ENCODE measurements at regions not wholly inside any gene's neighbourhood (a gene's known extent, or its start where the extent isn't known, plus 50 kb on each side); places are given as distances from the start of the nearest gene placed in this dataset.

GRCh38 chr2:167613471-167613870 is 633.9 kb downstream of the STK39 start:
- TF ChIP-seq POLR2AphosphoS5 (IDR thresholded peaks at IDR 0.05): no peak
- no peak for DNase-seq
- intact Hi-C loops (cut with DNase I; ENCODE audit: low total_unique reads): no loop called here
- in situ Hi-C loops (cut with MboI; ENCODE audit: low pct_ligation_motif_present in 1 of 4, low pct_unique_long_range_greater_than_20kb in 1 of 4, low sequenced_read_pairs in 3 of 4): no loop called here
- Histone ChIP-seq H3K27me3 (no peaks in the 10 kb centered on the region), H3K4me1 (no peaks in the 10 kb centered on the region), H3K36me3 (no peaks in the 10 kb centered on the region), H3K27ac (no peak overlapping the region), H3K4me3 (no peak overlapping the region), H3K9me3 (no peaks in the 10 kb centered on the region)
- 69 to 79% methylated on average over 1 of the region's 1 CpG for WGBS, 2 donors (ENCODE audit: low coverage in 1 of 2)

GRCh38 chr2:167608487-167608886 is 638.9 kb downstream of the STK39 start:
- Histone ChIP-seq H3K4me1 (no peaks in the 10 kb centered on the region), H3K27ac (no peak overlapping the region), H3K9me3 (no peaks in the 10 kb centered on the region), H3K4me3 (no peak overlapping the region), H3K27me3 (no peaks in the 10 kb centered on the region), H3K36me3 (no peaks in the 10 kb centered on the region)
- TF ChIP-seq EP300 (IDR thresholded peaks at IDR 0.05; ENCODE audit: low read depth) (no peak), POLR2A (IDR thresholded peaks at IDR 0.05) (no peak), CTCF (IDR thresholded peaks at IDR 0.05) (no peak), POLR2AphosphoS5 (IDR thresholded peaks at IDR 0.05) (no peak)
- no peak for DNase-seq
- intact Hi-C loops (cut with DNase I; ENCODE audit: low total_unique reads): no loop called here
- in situ Hi-C loops (cut with MboI; ENCODE audit: low pct_ligation_motif_present in 1 of 4, low pct_unique_long_range_greater_than_20kb in 1 of 4, low sequenced_read_pairs in 3 of 4): no loop called here

GRCh38 chr2:167607731-167608130 is 639.7 kb downstream of the STK39 start:
- intact Hi-C loops (cut with DNase I; ENCODE audit: low total_unique reads) (no loop called here), in situ Hi-C loops (cut with MboI; ENCODE audit: low pct_ligation_motif_present in 1 of 4, low pct_unique_long_range_greater_than_20kb in 1 of 4, low sequenced_read_pairs in 3 of 4) (no loop called here)
- Histone ChIP-seq H3K4me3 (no peak overlapping the region), H3K27me3 (no peaks in the 10 kb centered on the region), H3K4me1 (no peaks in the 10 kb centered on the region), H3K36me3 (no peaks in the 10 kb centered on the region), H3K9me3 (no peaks in the 10 kb centered on the region), H3K27ac (no peak overlapping the region)
- DNase-seq: no peak
- 85 to 90% methylated on average over 3 of the region's 3 CpGs for WGBS, 2 donors (ENCODE audit: low coverage in 1 of 2)
- TF ChIP-seq POLR2AphosphoS5 (IDR thresholded peaks at IDR 0.05) (no peak), EP300 (IDR thresholded peaks at IDR 0.05; ENCODE audit: low read depth) (no peak), POLR2A (IDR thresholded peaks at IDR 0.05) (no peak)

GRCh38 chr2:167607211-167607610 is 640.2 kb downstream of the STK39 start:
- H3K4me3 ChIP-seq: no peak overlapping the region
- H3K4me1 ChIP-seq: no peaks in the 10 kb centered on the region
- in situ Hi-C loops (cut with MboI; ENCODE audit: low pct_ligation_motif_present in 1 of 4, low pct_unique_long_range_greater_than_20kb in 1 of 4, low sequenced_read_pairs in 3 of 4) (no loop called here), intact Hi-C loops (cut with DNase I; ENCODE audit: low total_unique reads) (no loop called here)
- no peak overlapping the region for H3K27ac ChIP-seq
- 84 to 89% methylated on average over 4 to 8 of the region's 8 CpGs for WGBS, 2 donors (ENCODE audit: low coverage in 1 of 2)
- H3K36me3 ChIP-seq: no peaks in the 10 kb centered on the region
- DNase-seq: no peak
- TF ChIP-seq EP300 (IDR thresholded peaks at IDR 0.05; ENCODE audit: low read depth) (no peak), POLR2A (IDR thresholded peaks at IDR 0.05) (no peak), CTCF (IDR thresholded peaks at IDR 0.05) (no peak), POLR2AphosphoS5 (IDR thresholded peaks at IDR 0.05) (no peak)
- no peaks in the 10 kb centered on the region for H3K27me3 ChIP-seq
- H3K9me3 ChIP-seq: no peaks in the 10 kb centered on the region

- intact Hi-C loops (cut with DNase I; ENCODE audit: low total_unique reads): no loop called here
- Histone ChIP-seq H3K36me3 (no peaks in the 10 kb centered on the region), H3K4me1 (no peaks in the 10 kb centered on the region), H3K4me3 (no peak overlapping the region), H3K27me3 (no peaks in the 10 kb centered on the region), H3K9me3 (no peaks in the 10 kb centered on the region), H3K27ac (no peak overlapping the region)
- DNase-seq: no peak
- 67 to 83% methylated on average over 1 of the region's 1 CpG for WGBS, 2 donors (ENCODE audit: low coverage in 1 of 2)
- in situ Hi-C loops (cut with MboI; ENCODE audit: low pct_ligation_motif_present in 1 of 4, low pct_unique_long_range_greater_than_20kb in 1 of 4, low sequenced_read_pairs in 3 of 4): no loop called here
- no peak for TF ChIP-seq EP300 (IDR thresholded peaks at IDR 0.05; ENCODE audit: low read depth)
- TF ChIP-seq CTCF (IDR thresholded peaks at IDR 0.05): no peak
- TF ChIP-seq POLR2AphosphoS5 (IDR thresholded peaks at IDR 0.05): no peak
- TF ChIP-seq POLR2A (IDR thresholded peaks at IDR 0.05): no peak
These were observed 645.3 kb downstream of the STK39 start for GRCh38 chr2:167602122-167602521.

All from transverse colon (tissue), 4 donors.